ENCODE measurements at regions not wholly inside any gene's neighbourhood (a gene's known extent, or its start where the extent isn't known, plus 50 kb on each side); places are given as distances from the start of the nearest gene placed in this dataset.
A peak's percentile ranks its signal among the peaks of the same experiment; 100 is the strongest.

- no peaks in the 10 kb centered on the region for H3K27me3 ChIP-seq (ENCODE audit: control insufficient read depth, insufficient read depth, low read length, poor library complexity, severe bottlenecking)
- no peak overlapping the region for H3K27ac ChIP-seq (ENCODE audit: insufficient read depth, low read depth, low read length, poor library complexity, severe bottlenecking)
- 100% methylated on average over 1 of the region's 1 CpG for WGBS, 2 experiments
- H3K4me3 ChIP-seq (ENCODE audit: insufficient read depth, low read depth, low read length), result no peak overlapping the region
- no peaks in the 10 kb centered on the region for H3K4me1 ChIP-seq (ENCODE audit: control insufficient read depth, insufficient read depth, low read length)
- no peaks in the 10 kb centered on the region for H3K9me3 ChIP-seq (ENCODE audit: control insufficient read depth, low read length)
- H3K36me3 ChIP-seq (ENCODE audit: control insufficient read depth, insufficient read depth, low read length), result no peaks in the 10 kb centered on the region
Measured at GRCh38 chr6:19287928-19288327, 549.2 kb upstream of the ID4 start.

- Histone ChIP-seq H3K27ac (ENCODE audit: insufficient read depth, low read depth, low read length, poor library complexity, severe bottlenecking) (no peak overlapping the region), H3K4me1 (ENCODE audit: control insufficient read depth, insufficient read depth, low read length) (no peaks in the 10 kb centered on the region), H3K36me3 (ENCODE audit: control insufficient read depth, insufficient read depth, low read length) (no peaks in the 10 kb centered on the region), H3K4me3 (ENCODE audit: insufficient read depth, low read depth, low read length) (no peak overlapping the region), H3K27me3 (ENCODE audit: control insufficient read depth, insufficient read depth, low read length, poor library complexity, severe bottlenecking) (no peaks in the 10 kb centered on the region), H3K9me3 (ENCODE audit: control insufficient read depth, low read length) (no peaks in the 10 kb centered on the region)
Measured at GRCh38 chr6:19289457-19289856, 547.7 kb upstream of the ID4 start.

GRCh38 chr6:19297880-19298279, 539.3 kb upstream of the ID4 start:
- Histone ChIP-seq H3K27ac (ENCODE audit: insufficient read depth, low read depth, low read length, poor library complexity, severe bottlenecking) (no peak overlapping the region), H3K9me3 (ENCODE audit: control insufficient read depth, low read length) (no peaks in the 10 kb centered on the region), H3K4me3 (ENCODE audit: insufficient read depth, low read depth, low read length) (no peak overlapping the region), H3K4me1 (ENCODE audit: control insufficient read depth, insufficient read depth, low read length) (peaks cover 11% of the 10 kb centered on the region), H3K36me3 (ENCODE audit: control insufficient read depth, insufficient read depth, low read length) (no peaks in the 10 kb centered on the region), H3K27me3 (ENCODE audit: control insufficient read depth, insufficient read depth, low read length, poor library complexity, severe bottlenecking) (no peaks in the 10 kb centered on the region)
- 50 to 56% methylated on average over 3 to 4 of the region's 4 CpGs for WGBS, 2 experiments

GRCh38 chr6:19298421-19298820, 538.7 kb upstream of the ID4 start:
- Histone ChIP-seq H3K27ac (ENCODE audit: insufficient read depth, low read depth, low read length, poor library complexity, severe bottlenecking) (no peak overlapping the region), H3K9me3 (ENCODE audit: control insufficient read depth, low read length) (no peaks in the 10 kb centered on the region), H3K27me3 (ENCODE audit: control insufficient read depth, insufficient read depth, low read length, poor library complexity, severe bottlenecking) (no peaks in the 10 kb centered on the region), H3K36me3 (ENCODE audit: control insufficient read depth, insufficient read depth, low read length) (no peaks in the 10 kb centered on the region), H3K4me1 (ENCODE audit: control insufficient read depth, insufficient read depth, low read length) (peaks cover 11% of the 10 kb centered on the region), H3K4me3 (ENCODE audit: insufficient read depth, low read depth, low read length) (no peak overlapping the region)
- 50 to 51% methylated on average over 1 to 2 of the region's 2 CpGs for WGBS, 2 experiments

- no peak overlapping the region for H3K4me3 ChIP-seq (ENCODE audit: insufficient read depth, low read depth, low read length)
- no peaks in the 10 kb centered on the region for H3K36me3 ChIP-seq (ENCODE audit: control insufficient read depth, insufficient read depth, low read length)
- H3K9me3 ChIP-seq (ENCODE audit: control insufficient read depth, low read length), result no peaks in the 10 kb centered on the region
- H3K27ac ChIP-seq (ENCODE audit: insufficient read depth, low read depth, low read length, poor library complexity, severe bottlenecking), result no peak overlapping the region
- H3K4me1 ChIP-seq (ENCODE audit: control insufficient read depth, insufficient read depth, low read length), result peaks cover 17% of the 10 kb centered on the region
- H3K27me3 ChIP-seq (ENCODE audit: control insufficient read depth, insufficient read depth, low read length, poor library complexity, severe bottlenecking), result no peaks in the 10 kb centered on the region
- 34 to 35% methylated on average over 2 of the region's 3 CpGs for WGBS, 2 experiments
Measured at GRCh38 chr6:19299129-19299528, 538.0 kb upstream of the ID4 start.

- Histone ChIP-seq H3K36me3 (ENCODE audit: control insufficient read depth, insufficient read depth, low read length) (no peaks in the 10 kb centered on the region), H3K4me1 (ENCODE audit: control insufficient read depth, insufficient read depth, low read length) (peaks cover 17% of the 10 kb centered on the region), H3K9me3 (ENCODE audit: control insufficient read depth, low read length) (no peaks in the 10 kb centered on the region), H3K4me3 (ENCODE audit: insufficient read depth, low read depth, low read length) (no peak overlapping the region), H3K27ac (ENCODE audit: insufficient read depth, low read depth, low read length, poor library complexity, severe bottlenecking) (no peak overlapping the region), H3K27me3 (ENCODE audit: control insufficient read depth, insufficient read depth, low read length, poor library complexity, severe bottlenecking) (no peaks in the 10 kb centered on the region)
- 57 to 62% methylated on average over 2 of the region's 2 CpGs for WGBS, 2 experiments
Measured at GRCh38 chr6:19301980-19302379, 535.2 kb upstream of the ID4 start.

- H3K36me3 ChIP-seq (ENCODE audit: control insufficient read depth, insufficient read depth, low read length), result no peaks in the 10 kb centered on the region
- no peaks in the 10 kb centered on the region for H3K27me3 ChIP-seq (ENCODE audit: control insufficient read depth, insufficient read depth, low read length, poor library complexity, severe bottlenecking)
- peaks cover 16% of the 10 kb centered on the region for H3K4me1 ChIP-seq (ENCODE audit: control insufficient read depth, insufficient read depth, low read length)
- H3K4me3 ChIP-seq (ENCODE audit: insufficient read depth, low read depth, low read length), result no peak overlapping the region
- H3K9me3 ChIP-seq (ENCODE audit: control insufficient read depth, low read length), result no peaks in the 10 kb centered on the region
- 89 to 90% methylated on average over 5 of the region's 5 CpGs for WGBS, 2 experiments
- H3K27ac ChIP-seq (ENCODE audit: insufficient read depth, low read depth, low read length, poor library complexity, severe bottlenecking), result no peak overlapping the region
Measured at GRCh38 chr6:19303383-19303782, 533.8 kb upstream of the ID4 start.

GRCh38 chr6:19309661-19310060, 527.5 kb upstream of the ID4 start:
- H3K4me1 ChIP-seq (ENCODE audit: control insufficient read depth, insufficient read depth, low read length), result peaks cover 20% of the 10 kb centered on the region
- WGBS, 2 experiments, result 73 to 95% methylated on average over 1 of the region's 1 CpG
- H3K36me3 ChIP-seq (ENCODE audit: control insufficient read depth, insufficient read depth, low read length), result no peaks in the 10 kb centered on the region
- no peak overlapping the region for H3K27ac ChIP-seq (ENCODE audit: insufficient read depth, low read depth, low read length, poor library complexity, severe bottlenecking)
- H3K27me3 ChIP-seq (ENCODE audit: control insufficient read depth, insufficient read depth, low read length, poor library complexity, severe bottlenecking), result peaks cover 34% of the 10 kb centered on the region
- no peak overlapping the region for H3K4me3 ChIP-seq (ENCODE audit: insufficient read depth, low read depth, low read length)
- H3K9me3 ChIP-seq (ENCODE audit: control insufficient read depth, low read length), result no peaks in the 10 kb centered on the region

GRCh38 chr6:19311786-19312185, 525.4 kb upstream of the ID4 start:
- Histone ChIP-seq H3K27me3 (ENCODE audit: control insufficient read depth, insufficient read depth, low read length, poor library complexity, severe bottlenecking) (peaks cover 45% of the 10 kb centered on the region), H3K27ac (ENCODE audit: insufficient read depth, low read depth, low read length, poor library complexity, severe bottlenecking) (peak overlapping the region; percentile 98), H3K36me3 (ENCODE audit: control insufficient read depth, insufficient read depth, low read length) (no peaks in the 10 kb centered on the region), H3K4me3 (ENCODE audit: insufficient read depth, low read depth, low read length) (no peak overlapping the region), H3K4me1 (ENCODE audit: control insufficient read depth, insufficient read depth, low read length) (peaks cover 20% of the 10 kb centered on the region), H3K9me3 (ENCODE audit: control insufficient read depth, low read length) (no peaks in the 10 kb centered on the region)
- 2 to 6% methylated on average over 3 of the region's 3 CpGs for WGBS, 2 experiments

- H3K4me3 ChIP-seq (ENCODE audit: insufficient read depth, low read depth, low read length), result no peak overlapping the region
- H3K36me3 ChIP-seq (ENCODE audit: control insufficient read depth, insufficient read depth, low read length), result no peaks in the 10 kb centered on the region
- WGBS, 2 experiments, result 0 to 2% methylated on average over 5 of the region's 5 CpGs
- H3K27ac ChIP-seq (ENCODE audit: insufficient read depth, low read depth, low read length, poor library complexity, severe bottlenecking), result peak overlapping the region; percentile 98
- peaks cover 48% of the 10 kb centered on the region for H3K27me3 ChIP-seq (ENCODE audit: control insufficient read depth, insufficient read depth, low read length, poor library complexity, severe bottlenecking)
- no peaks in the 10 kb centered on the region for H3K9me3 ChIP-seq (ENCODE audit: control insufficient read depth, low read length)
- peaks cover 20% of the 10 kb centered on the region for H3K4me1 ChIP-seq (ENCODE audit: control insufficient read depth, insufficient read depth, low read length)
Measured at GRCh38 chr6:19312241-19312978, 524.8 kb upstream of the ID4 start.
